ENCODE measurements at regions not wholly inside any gene's neighbourhood (a gene's known extent, or its start where the extent isn't known, plus 50 kb on each side); places are given as distances from the start of the nearest gene placed in this dataset.

DNA sequence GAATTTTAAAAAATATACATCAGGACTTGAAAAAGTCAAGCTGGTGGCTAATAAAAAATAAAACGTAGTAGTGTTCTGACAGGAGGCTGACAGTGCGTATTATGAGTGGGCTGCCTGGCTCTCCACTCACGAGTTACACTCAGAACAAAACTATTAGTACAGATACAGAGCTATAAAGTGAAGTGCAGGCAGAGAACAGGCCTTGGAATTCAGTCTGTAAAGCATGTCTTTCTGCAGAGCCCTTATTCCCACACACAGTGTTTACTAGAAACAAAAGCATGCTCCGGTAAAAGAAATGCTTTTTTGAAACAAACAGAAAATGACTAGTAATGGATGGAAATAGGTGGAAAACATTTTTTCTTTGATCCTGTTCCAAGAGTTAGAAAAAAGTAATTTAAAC, 334.7 kb downstream of the DIRAS2 start:
- no peak for DNase-seq (ENCODE audit: low read depth)

DNA sequence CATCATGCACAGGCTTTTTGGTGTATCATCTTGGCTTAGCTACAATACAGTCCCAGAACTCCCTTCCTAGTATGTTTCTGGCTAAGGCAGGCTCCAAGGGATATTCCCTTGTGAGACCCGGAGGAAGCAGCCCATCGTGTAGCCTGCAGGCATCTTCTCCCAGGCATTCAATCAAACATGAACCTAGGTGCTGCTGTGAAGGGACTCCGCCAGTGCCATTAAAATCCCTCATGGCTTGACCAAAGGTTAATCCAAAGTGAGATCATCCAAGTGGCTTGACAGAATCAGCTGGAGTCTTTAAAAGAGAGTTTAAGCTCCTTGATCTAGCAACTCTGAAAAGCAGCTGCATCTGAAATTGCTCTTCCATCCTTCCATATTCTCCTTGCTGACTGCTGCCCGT, 333.9 kb downstream of the DIRAS2 start:
- no peak for DNase-seq (ENCODE audit: low read depth)

DNA sequence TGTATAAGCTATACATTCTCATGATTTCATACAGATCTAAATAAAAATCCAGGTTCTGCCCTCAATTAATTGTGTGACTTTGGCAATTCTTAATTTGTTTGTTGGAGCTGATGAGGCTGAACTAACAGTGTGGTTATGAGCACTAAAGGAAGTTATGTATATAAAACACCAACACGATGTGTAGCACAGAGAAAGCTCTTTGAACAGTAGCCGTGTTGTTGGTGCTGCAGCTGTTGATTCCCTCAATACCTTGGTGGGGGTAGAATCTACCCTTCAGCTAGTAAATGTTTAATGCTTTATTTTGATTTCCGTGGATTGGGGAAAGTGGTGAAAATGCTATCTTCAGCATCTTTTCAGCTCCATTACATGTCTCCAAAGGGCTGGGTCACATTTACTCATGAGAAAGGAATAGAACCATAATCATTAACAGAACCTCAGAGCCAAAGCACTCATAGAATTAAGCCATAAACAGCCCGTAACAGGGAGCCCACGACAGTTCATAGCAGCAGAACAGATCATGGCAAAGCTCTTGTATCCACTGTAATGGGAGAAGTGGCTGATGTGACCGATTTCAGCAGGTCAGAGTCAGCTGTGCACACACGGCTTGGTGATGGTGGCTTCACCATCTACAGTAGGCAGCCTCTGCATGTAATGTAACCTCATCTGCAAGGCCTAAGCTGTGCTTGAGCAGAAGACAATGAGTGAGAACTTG, 332.7 kb downstream of the DIRAS2 start:
- DNase-seq (ENCODE audit: low read depth), result no peak

DNA sequence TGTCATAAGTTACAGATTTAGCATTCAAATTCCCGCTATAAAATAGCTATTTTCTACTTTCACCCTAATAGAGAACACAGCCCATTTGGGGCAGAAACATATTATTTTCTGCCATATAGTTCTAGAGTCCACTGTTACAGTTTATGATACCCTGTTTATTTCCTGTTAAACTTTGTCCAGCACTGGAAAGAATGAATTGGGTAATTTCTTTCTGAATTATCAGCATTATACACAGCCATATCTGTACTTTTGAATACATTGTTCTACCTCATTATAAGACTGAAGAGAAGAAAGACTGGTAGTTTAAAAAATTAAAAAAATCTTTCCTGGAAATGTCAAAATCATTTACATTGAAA, 332.1 kb downstream of the DIRAS2 start:
- DNase-seq (ENCODE audit: low read depth), result no peak

DNA sequence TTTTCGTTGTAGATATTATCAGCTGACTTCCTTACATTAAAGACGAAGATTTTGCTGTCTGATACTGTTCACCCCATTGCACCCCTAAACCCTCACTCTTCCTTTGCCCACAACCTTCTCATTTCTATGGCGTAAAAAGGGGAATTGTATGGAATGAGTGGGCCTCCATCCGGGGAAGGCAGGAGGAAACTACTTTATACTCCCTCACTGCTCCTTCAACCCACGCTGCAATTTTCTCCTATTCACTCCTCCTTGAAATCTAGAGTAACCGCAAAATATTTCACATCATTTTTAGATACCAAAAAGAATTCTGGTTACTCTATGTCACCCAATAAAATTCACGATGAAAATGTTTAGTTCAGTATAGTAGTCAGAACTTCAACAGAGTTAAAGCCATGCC, 330.8 kb downstream of the DIRAS2 start:
- DNase-seq (ENCODE audit: low read depth), result no peak

DNA sequence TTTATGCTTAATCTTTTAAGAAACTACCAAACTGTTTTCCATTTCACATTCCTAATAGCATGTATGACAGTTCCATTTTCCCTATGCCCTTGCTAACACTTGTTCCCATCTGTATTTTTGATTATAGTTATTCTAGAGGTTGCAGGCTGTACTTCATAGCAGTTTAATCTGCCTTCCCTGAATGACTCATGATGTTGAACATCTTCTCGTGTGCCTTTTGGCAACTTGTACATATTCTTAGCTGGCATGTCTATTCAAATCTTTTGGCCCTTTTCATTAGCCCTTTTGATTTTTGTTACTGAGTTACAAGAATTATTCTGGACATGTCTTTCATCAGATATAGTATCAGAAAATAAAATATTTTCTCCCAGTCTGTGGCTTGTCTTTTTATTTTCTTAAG, 320.3 kb downstream of the DIRAS2 start:
- DNase-seq (ENCODE audit: low read depth), result no peak

DNA sequence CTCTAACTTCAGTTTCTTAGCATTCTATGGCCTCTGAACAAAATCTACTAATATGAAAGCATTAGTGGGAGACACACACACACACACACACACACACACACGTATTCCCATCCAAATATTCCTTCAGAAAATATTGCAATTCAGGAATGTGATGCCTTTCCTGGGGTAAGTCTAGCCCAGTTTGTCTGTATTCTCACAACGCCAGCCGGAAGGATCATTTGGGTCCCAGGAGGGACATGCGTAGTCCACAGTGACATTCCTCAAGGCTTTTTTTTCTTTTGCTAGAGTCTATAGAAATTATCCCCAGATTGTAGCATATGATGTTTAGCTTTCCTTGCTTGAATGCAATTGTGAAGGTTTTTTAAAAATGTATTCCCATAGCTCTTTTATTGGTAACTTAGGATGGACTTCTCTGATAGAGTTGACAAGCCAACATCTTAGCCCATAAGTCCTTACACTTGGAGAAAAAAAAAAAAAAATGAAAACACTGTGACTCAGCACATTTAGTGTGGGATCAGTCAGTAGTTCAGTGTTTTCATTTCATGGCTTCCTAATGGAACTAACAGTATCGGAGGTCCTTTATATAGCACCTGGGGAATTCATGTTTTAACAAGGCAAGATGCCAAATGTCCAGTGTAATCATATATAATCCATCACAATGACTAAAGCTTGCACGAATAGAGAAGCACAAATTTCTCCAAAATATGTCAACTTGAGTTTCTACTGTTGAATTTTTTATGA, 316.5 kb downstream of the DIRAS2 start:
- no peak for DNase-seq (ENCODE audit: low read depth)

DNA sequence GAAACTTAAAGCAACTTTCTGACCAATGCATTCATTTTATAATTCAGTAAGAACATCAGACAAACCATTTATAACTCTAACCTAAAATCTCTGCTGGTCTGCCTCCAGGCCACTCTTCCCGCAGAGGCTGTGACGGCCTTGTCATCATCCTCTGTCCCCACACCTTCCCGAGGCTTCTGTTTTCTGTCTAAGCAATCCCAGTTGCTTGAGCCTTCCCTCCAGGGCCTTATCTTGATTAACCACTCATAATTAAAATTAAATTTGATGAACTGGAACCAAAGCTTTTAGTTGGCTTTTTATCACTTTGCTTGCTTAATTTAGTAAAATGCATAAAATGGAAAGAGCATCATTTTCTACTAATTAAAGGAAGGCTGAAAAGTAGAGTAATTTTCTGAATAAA, 312.4 kb downstream of the DIRAS2 start:
- no peak for DNase-seq (ENCODE audit: low read depth)

DNA sequence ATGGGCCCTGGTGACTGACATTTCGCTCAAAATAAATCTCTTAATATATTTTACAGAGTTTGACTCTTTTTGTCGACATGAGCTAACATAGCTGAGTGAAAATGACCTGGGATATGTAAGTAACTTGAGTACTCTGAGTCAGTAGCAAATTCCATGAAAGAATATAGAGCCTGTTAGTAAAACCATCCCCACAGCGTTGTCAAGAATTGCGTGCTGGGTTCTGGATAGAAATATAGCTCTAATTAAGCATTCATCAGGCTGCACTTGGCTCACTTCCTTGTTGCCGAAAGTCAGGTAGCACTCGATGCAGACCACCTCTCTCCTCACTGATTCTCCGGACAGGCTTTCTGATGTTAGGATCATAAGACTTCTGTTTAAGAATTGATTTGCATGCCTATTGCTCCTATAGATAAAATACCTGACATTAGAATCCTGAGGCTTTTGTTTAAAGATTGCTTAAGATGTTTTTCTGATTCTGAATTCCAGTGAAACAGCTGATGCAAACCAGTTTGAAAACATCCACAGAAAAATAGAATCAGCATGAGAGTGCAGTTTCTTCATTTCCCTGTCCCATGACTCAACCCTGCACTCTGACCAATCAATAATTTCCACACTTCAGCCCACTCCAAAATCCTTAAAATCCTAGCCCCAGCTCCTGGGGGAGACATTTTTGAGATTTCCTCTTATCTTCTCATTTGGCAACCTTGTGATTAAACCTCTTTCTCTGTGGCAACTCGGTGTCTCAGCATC, 310.6 kb downstream of the DIRAS2 start:
- DNase-seq (ENCODE audit: low read depth), result no peak

DNA sequence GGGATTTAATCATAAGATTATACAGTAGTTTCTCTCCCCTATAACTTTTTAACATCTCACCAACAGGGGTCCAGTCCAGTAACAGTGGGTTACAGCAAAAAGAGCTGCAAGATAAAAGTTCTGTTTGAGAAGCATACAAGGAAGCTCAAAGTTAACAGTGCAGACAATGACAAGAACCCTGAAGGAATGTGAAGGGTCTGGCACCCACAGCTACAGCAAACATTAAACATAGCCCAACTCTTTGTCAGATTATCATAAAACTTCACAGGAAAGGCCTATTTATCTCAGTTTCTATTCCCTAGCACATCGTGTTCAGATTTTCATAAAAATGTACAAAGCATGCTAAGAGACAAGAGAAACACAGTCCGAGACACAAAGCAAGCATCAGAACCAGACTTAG, 309.4 kb downstream of the DIRAS2 start:
- no peak for DNase-seq (ENCODE audit: low read depth)

DNA sequence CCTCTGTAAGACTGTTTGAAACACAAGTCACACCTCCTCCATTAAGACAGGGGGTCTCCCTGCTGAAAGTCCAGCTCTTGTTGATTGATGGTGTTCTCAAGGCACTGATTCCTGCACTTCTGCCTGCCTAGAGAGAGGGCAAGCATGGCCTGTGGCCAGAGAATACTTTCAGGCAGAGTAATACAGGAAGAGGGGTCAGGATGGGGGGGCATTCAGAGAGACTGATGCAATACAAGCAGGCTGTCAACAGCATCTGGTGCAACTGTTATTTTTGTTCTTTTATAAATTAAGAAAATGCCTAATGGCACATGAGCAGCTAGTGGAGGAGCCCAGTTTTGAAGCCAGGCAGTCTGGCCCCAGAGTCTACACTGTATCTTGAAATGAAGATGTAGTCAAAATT, 302.2 kb downstream of the DIRAS2 start:
- no peak for DNase-seq (ENCODE audit: low read depth)

DNA sequence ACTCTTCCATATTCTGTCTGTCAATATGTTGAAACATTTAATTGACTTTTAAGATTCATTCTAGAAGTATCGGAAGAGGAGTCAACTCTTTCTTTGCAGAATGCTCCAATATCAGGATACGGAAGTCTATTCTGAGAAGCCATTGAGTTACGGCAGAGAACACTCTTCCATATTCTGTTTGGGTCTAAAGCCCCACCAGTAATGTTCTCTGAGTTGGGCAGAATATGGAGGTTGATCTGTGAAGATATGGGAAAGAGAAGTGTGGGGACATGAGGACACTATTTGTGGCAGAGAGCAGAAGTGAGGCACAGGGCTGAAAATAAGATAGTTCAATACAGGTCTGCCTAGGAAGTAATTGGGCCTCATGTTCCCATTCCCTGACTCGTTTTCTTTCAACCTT, 300.0 kb downstream of the DIRAS2 start:
- DNase-seq (ENCODE audit: low read depth), result no peak

DNA sequence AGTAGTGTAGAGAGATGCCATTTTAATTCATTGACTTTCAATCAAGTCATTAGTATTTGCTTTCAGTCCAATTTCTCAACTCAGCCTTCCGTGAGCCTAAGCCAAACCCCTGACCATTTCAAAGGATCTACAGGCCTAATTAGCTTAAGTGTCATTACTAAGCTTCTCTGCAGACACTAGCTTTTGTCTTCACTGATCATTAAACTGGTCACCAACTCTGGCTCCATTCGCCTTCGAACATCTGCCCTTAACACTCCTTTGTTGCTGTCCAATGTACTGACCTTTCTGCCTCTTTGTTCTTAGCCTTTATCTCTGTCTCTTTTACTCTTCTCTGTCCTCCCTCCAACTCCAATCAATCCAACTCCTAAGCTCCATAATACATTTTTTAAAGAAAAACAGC, 299.3 kb downstream of the DIRAS2 start:
- no peak for DNase-seq (ENCODE audit: low read depth)

DNA sequence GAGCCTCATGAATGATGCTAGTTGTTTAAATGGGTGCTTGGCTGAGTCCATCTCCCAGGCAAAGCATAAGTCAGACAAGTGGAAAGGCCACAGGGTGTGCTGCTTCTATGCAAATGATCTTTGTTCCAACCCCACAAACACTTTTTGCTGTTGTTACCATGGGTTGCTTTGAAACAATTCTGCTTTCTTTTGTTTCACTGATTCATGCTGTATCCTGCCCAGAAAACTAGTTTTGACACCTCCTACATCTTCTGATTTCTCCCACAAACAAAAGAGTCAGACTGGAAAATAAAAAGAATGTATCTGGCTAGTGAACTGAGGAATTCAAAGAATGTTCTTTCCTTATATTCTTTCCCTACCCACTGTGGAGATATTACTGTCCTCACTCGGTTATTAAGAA, 298.6 kb downstream of the DIRAS2 start:
- no peak for DNase-seq (ENCODE audit: low read depth)

DNA sequence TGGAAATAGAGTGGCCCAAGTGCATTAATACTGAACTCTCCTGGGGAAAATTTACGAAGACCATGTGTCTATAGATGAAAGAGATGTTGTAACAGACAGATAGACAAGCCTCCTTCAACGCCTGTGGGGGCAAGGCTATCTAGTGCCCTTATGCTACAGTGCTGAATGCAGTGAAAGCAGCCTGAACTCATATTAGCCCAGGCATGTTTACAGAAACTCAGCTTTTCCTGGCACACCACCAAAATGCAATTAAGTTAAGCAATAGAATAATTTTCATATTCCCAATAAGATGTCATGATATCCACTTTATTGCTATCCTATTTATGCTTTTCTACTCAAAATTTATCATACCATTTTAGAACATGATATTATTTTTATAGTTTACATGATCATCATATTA, 277.0 kb downstream of the DIRAS2 start:
- no peak for DNase-seq (ENCODE audit: low read depth)

DNA sequence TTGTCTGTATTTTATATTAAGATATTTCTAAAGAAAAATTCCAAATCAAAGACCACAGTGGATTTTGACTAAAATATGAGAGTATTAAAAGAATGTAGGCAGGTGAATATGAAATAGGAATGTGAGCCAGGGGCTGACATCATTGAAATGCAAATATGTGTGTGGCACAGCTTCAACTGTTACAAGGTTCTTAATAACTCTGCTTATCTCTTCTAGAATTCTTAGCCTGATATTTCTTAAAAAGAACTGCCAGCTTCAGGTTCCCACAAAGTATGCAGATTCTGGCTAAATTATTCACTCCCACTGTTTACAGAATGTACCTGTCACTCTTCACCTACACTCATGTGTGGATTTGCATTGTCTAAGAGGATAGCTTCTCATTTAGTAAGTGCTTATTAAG, 274.4 kb downstream of the DIRAS2 start:
- no peak for DNase-seq (ENCODE audit: low read depth)

DNA sequence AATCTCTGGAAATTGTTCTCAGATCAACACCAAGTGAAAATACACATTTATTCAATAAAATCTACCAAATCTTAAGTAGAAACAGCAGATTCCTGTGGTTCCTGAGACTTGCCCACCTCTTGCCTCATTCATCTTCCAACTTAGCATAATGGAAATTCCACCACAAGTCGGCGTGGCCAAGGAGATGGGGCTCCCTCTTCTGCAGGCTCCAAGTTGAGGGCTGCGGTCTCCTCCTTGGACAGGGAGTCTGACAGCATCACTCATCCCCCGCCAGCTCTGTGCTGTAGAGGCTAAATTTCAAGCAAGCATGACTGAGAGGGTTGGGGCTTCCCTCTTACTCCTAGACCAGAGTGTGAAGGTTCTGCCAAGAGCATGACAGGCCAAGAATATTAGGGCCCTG, 273.7 kb downstream of the DIRAS2 start:
- DNase-seq (ENCODE audit: low read depth), result no peak

DNA sequence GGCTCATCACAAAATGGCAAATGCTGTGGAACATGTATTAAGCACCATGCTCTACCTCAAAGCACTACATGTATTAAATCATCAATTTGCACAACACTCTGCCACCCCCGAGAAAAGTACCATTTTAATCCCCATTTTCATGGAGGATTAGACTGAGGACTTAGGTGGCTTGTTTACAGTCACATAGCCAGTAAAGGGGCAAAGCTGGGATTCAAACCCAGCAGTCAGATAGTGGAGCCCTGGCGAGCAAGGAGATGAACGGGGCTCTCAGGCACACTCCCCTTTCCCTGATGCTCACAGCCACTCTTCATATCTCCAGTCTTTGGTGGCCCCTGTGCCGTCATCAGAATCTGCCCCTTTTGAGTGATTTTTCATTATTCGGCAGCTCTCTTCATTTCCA, 262.9 kb downstream of the DIRAS2 start:
- no peak for DNase-seq (ENCODE audit: low read depth)

DNA sequence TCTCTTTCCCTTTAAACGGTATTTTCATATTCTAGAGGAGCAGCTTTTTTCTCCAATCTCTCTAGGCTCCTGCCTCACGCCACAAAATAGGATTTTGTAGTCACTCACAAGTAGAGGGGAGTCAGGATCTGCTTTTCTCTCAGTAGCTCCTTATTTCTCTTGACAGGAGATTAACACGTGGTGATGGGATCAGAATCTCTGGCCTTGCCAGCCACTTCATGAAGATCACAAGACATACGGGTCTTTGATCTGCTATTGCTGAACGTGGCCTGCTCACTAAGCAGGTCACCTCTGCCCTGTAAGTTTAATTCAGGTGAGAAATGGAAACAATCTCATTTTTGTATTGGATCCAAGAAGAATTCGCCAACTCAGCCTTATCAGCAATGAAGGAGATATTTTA, 257.5 kb downstream of the DIRAS2 start:
- no peak for DNase-seq (ENCODE audit: low read depth)

DNA sequence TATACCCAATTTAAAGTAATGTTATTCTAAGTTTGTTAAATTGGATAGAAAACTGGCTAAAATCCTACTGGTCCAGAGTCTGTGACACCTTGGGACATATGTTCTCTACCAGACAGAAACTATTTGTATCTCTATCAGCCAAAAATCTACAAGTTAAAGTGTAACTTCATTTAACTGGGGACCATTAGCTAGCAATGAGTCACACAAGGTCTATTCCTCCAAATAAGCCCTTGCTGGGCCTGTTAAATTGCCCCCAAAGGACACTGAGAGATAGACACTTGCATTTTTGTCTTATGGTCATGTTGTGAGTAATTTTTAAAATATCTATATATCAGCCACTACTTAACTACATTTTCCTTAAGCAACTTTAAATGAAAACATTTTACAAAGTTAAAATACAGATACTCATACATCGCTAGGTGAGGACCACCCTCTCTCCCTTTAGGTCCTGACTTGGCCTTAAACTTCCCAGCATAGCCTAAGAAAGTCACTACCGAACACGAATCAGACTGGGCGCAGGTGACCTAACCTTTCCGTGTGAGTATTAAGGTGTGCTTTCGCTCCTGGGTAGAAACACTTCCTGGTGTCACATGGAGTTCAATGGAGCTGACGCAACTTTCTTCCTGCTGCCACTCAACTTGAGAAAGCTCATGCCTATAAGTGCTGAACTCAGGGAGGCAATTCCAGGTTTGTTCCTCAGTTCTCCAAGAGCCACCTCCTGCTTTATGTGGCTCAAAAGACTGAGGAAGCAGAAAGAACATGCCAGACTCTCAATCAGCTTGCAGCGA, 249.1 kb downstream of the DIRAS2 start:
- DNase-seq (ENCODE audit: low read depth), result no peak

DNA sequence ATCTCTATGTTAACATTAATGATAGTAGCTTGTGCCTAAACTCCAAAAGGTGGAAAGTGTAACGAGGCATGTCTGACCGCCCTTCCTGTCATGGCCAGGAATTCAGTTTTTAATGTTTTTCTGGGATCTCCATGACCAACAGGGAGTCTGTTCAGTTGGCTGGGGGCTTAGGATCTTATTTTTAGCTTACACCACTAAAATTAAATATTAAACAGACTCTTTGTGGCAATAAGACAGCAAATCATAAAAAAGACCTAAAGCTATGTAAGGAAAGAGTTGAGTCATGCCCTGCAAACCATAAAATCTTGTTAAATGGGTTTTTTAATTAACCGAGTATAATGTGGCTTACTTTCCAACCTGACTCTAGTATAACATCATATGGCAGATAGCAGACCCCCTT, 247.8 kb downstream of the DIRAS2 start:
- no peak for DNase-seq (ENCODE audit: low read depth)

DNA sequence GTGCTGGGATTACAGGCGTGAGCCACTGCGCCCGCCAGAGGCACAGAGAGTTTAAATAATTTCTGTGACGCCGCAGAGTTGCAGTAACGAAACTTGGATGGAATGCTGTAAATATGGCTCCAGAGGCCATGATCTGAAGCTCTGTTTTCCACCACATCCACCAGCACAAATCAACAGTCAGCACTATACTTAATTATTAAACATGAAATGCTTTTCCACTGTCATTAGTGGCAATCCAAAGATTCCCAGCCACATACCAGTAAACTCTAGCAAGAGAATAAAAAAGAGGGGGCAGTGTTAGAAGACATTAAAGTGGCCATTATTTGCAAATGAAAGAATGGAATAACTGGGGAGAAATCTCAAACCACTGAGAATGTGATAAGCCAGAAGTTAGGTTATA, 242.5 kb downstream of the DIRAS2 start:
- DNase-seq (ENCODE audit: low read depth), result no peak

DNA sequence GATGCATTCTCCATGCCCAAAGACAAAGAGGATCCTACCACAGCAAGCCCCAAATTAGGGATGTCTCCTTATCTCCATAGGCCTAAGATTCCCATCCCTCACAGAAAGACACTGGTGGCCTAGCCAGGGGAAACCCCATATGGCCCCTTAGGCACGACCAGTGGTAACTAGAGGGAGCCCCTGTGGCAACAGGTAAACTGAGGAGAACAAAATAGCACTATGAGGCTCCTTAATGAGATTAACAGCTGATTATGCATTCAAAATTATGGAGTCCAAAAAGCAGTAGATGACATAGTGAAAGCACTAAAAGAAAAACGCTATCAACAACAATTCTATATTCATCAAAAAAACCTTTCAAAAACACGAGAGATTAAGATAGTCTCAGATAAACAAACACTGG, 234.0 kb downstream of the DIRAS2 start:
- no peak for DNase-seq (ENCODE audit: low read depth)
